Activated CD4-positive, alpha-beta memory T cell treated with anti-CD3 and anti-CD28 coated beads, Interleukin-2, amount 10 ng/mL, durations not matched to agents 7 days and 5 days (primary cell): ENCODE measurements at regions not wholly inside any gene's neighbourhood (a gene's known extent, or its start where the extent isn't known, plus 50 kb on each side); places are given as distances from the start of the nearest gene placed in this dataset.

Source experiments
- CTCF ChIA-PET: fragments of 350-600 bp; sonication (Branson Sonifier 250); formaldehyde crosslinking; loops from one replicate; lab custom pipeline; 2021; ENCODE audit warnings: antibody characterized with exemption, inconsistent platforms; lab: Charles Lee
- POLR2A ChIA-PET: fragments of 350-600 bp; sonication (Branson Sonifier 250); formaldehyde crosslinking; loops from one replicate; lab custom pipeline; 2021; ENCODE audit warnings: antibody characterized with exemption; lab: Charles Lee
- DNase-seq: peaks from one replicate; pipeline ENCODE4 v3.0.0-alpha.2; 2020
- H3K27ac Mint-ChIP-seq: one replicate; pipeline ENCODE4 v1.8.0; 2021; ENCODE audit warnings: mild to moderate bottlenecking, mixed read lengths
- H3K27me3 Mint-ChIP-seq: one replicate; pipeline ENCODE4 v1.8.0; 2021; ENCODE audit warnings: mixed read lengths
- H3K36me3 Mint-ChIP-seq: one replicate; pipeline ENCODE4 v1.8.0; 2021; ENCODE audit warnings: low read depth, mixed read lengths
- H3K4me1 Mint-ChIP-seq: one replicate; pipeline ENCODE4 v1.8.0; 2021; ENCODE audit warnings: mixed read lengths
- H3K4me3 Mint-ChIP-seq: one replicate; pipeline ENCODE4 v1.8.0; 2021; ENCODE audit warnings: mild to moderate bottlenecking, mixed read lengths
- H3K9me3 Mint-ChIP-seq: one replicate; pipeline ENCODE4 v1.8.0; 2021; ENCODE audit warnings: mixed read lengths

DNA sequence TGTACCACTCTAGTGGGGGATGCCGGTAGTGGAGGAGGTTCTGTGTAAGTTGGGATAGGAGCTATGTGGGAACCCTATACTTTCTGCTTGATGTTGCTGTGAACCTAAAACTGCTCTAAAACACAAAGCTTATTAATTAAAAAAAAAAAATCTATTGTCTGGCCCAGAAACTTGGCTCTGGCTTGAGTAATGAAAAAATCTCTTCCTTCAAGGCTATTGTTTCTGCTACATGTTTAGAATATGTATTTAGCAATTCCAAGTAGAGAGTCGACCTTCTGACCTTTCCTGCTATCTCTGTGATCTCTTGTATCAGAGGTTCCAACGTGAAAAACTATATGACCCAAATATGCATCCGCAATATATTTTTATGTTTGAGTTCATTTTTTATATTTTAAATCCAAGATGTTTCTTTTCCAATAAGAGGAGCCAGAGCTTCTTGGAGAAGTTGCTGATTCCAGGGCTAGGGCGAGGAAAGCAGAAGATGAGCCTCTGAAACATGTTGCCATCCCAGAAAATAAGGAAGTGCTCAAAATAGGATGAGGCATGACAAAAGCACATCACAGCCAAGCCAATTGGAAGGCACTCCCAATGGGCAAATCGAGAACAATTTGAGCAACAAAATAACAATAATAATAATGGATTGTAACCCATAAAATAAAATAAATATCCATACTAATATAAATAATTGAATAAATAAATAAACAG lies 184.6 kb upstream of the TMEM260 start:
- Mint-ChIP-seq H3K4me1 (no peaks in the 10 kb centered on the region), H3K27ac (no peak overlapping the region), H3K27me3 (no peaks in the 10 kb centered on the region), H3K4me3 (no peak overlapping the region), H3K36me3 (no peaks in the 10 kb centered on the region), H3K9me3 (peaks cover 4% of the 10 kb centered on the region)
- DNase-seq = no peak
- CTCF ChIA-PET = no interaction called here
- POLR2A ChIA-PET = no interaction called here

DNA sequence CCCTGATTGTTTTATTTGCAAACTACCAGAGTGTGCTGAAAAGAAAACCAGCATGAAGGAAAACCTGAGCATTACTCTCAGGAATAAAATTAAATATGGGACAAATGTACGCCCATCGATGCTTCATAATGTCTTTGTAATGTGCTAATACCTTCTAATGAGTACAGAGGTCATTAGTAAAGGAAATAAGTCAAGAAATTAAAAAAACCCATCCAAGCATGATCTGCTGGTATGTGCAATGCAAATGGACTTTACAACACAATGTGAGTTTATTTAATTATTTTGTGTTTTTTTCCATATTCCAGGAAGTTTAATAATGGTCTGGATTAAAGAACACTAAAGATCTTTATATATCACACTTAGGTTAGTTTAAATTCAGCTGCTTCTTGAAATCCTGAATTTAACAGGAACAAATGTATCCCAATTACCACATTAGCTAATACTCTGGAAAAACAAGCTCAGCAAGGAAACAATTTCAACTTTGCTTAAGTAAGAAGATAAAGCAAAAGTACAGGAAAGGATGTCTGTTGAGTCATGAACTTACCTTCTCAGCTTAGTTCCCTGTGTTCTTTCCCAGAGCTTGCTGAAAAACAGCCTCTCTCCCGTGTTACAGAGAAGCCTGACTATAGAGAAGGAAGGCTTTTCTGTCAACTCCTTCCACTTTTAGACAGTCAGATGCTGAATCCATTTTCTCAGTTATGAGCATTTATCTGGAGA lies 179.3 kb upstream of the TMEM260 start:
- Mint-ChIP-seq H3K27ac (no peak overlapping the region), H3K36me3 (no peaks in the 10 kb centered on the region), H3K4me3 (no peak overlapping the region), H3K27me3 (no peaks in the 10 kb centered on the region), H3K9me3 (peaks cover 7% of the 10 kb centered on the region), H3K4me1 (no peaks in the 10 kb centered on the region)
- no peak for DNase-seq
- CTCF ChIA-PET = no interaction called here
- POLR2A ChIA-PET = no interaction called here

DNA sequence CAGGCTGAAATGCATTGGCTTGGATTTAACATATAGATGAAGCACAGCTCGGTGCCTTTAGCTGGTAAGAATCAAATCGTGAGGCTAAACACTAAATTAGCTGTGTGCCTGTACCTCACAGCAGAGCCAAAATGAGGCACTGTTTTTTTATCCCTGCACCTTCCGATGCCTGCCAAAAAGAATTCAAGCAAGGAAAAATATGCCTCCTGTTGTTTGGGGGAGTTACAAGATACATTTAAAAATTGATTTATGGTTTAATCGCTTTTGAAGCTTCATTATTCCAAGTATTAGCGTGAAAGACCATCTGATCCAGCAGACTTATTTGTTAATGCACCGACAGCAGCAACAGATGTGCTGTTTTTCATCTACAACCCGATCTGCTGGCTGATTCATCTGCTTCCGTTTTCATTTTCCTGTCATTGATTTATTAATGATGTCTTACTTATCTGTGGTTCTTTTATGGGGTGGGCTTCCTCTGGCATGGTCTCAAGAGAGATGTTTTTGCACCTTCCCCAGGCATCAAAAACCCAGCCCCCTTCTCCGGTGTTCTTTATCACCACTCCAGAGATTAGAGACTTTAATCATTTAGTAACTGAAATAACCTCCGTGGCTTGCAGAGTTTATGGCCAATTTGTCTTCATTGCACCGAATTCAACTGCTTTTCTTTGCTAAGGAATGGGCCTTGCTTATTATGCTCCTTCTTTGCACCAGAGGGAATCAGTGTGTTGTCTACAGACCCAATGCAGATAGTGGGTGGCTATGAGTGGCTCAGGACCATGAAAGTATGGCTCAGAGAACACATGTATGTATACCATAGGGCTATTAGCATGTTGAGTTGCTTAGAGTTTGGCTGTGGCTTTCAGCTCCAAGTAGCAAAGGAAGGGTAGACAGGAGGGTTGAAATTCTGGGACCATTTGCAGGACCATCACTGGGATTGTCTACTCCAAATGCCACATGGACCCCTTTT lies 166.8 kb upstream of the TMEM260 start:
- Mint-ChIP-seq H3K27ac (no peak overlapping the region), H3K4me3 (no peak overlapping the region), H3K36me3 (no peaks in the 10 kb centered on the region), H3K27me3 (no peaks in the 10 kb centered on the region), H3K9me3 (no peaks in the 10 kb centered on the region), H3K4me1 (peaks cover 10% of the 10 kb centered on the region)
- DNase-seq = no peak
- ChIA-PET POLR2A (no interaction called here), CTCF (no interaction called here)

DNA sequence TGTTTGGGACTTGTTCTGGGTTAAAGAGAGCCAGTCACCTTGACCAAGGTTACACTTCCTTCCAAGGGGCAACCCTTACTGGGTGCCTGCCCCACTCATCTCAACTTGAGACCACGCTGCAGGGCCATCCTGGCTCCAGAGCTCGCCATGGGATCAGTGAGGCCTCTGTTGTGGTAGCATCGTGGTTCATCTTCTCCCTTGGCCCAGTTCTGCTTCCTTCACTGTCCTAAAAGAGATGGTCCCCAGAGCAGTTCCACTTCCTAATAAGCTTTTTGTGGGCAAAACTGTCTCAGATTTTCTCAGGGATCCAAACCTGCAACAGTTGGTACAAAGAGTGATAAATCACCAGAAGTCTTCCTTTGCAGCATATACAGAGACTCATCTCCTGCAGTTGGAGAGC lies 165.9 kb upstream of the TMEM260 start:
- Mint-ChIP-seq H3K9me3 (no peaks in the 10 kb centered on the region), H3K27me3 (no peaks in the 10 kb centered on the region), H3K27ac (no peak overlapping the region), H3K4me3 (no peak overlapping the region), H3K36me3 (no peaks in the 10 kb centered on the region), H3K4me1 (peaks cover 10% of the 10 kb centered on the region)
- ChIA-PET POLR2A (no interaction called here), CTCF (no interaction called here)
- DNase-seq = no peak

DNA sequence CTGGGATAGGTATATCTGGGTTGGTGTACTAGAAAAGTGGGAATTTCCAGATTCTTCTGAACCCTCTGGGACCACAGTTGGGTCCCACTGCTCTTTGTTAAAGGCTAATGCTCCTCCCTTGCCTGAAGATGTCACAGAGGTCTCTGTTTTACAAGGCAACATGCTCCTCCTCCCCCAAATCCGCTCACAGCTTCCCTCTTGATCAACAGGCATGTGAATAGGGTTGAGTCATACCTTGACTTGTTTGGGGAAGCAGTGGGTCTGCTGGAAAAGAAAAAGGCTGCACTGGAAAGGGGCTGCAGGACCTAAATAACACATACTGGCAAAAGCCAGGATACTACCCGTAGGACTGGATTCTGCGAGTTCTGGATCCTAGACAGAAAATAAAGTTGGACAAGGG lies 165.4 kb upstream of the TMEM260 start:
- no peaks in the 10 kb centered on the region for H3K27me3 Mint-ChIP-seq
- H3K36me3 Mint-ChIP-seq = no peaks in the 10 kb centered on the region
- no peak for DNase-seq
- ChIA-PET POLR2A (no interaction called here), CTCF (no interaction called here)
- H3K4me1 Mint-ChIP-seq = peaks cover 10% of the 10 kb centered on the region
- no peak overlapping the region for H3K4me3 Mint-ChIP-seq
- H3K27ac Mint-ChIP-seq = no peak overlapping the region
- no peaks in the 10 kb centered on the region for H3K9me3 Mint-ChIP-seq

DNA sequence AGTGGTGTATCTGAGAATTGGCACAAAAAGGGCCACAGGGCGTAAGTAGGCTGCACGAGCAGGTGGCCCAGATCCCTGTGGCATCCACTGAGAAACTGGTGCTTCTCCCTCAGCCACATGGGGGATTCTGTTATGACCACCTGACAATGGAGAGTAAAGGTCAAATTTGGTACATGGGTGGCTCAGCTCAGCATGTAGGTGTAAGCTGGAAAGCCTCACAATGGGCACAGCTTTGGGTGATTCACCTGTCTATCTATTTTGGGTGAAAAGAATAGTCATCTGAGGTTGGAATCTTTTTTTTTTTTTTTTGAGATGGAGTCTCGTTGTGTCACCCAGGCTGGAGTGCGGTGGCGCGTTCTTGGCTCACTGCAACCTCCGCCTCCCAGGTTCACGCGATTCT lies 163.4 kb upstream of the TMEM260 start:
- no peaks in the 10 kb centered on the region for H3K27me3 Mint-ChIP-seq
- POLR2A ChIA-PET = no interaction called here
- H3K27ac Mint-ChIP-seq = no peak overlapping the region

DNA sequence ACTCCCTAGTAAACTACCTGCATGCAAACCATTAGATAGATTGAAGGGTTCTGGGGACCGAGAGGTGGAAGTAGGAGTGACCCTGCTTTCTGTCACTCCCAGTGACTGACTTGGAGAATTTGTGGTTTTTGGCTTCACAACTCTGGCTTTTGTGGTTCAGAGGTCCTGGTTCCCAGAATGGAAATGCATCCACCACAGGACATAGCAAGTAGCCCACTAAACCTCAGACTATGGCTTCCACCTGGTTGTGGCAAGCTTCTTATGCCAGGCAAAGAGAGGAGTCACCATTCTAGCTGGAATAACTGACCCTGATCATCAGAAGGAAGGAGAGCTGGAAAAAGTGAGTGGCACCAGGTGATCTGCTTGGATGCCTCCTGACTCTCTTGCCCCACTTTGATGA lies 162.4 kb upstream of the TMEM260 start:
- Mint-ChIP-seq H3K27me3 (no peaks in the 10 kb centered on the region), H3K9me3 (no peaks in the 10 kb centered on the region), H3K4me1 (peaks cover 7% of the 10 kb centered on the region), H3K4me3 (no peak overlapping the region), H3K27ac (no peak overlapping the region), H3K36me3 (no peaks in the 10 kb centered on the region)
- DNase-seq = no peak
- CTCF ChIA-PET = no interaction called here
- POLR2A ChIA-PET = no interaction called here

More for the DNA sequence above, 163.4 kb upstream of the TMEM260 start:
- Mint-ChIP-seq H3K4me1 (peaks cover 10% of the 10 kb centered on the region), H3K4me3 (no peak overlapping the region), H3K9me3 (no peaks in the 10 kb centered on the region), H3K36me3 (no peaks in the 10 kb centered on the region)
- CTCF ChIA-PET = no interaction called here
- DNase-seq = no peak

DNA sequence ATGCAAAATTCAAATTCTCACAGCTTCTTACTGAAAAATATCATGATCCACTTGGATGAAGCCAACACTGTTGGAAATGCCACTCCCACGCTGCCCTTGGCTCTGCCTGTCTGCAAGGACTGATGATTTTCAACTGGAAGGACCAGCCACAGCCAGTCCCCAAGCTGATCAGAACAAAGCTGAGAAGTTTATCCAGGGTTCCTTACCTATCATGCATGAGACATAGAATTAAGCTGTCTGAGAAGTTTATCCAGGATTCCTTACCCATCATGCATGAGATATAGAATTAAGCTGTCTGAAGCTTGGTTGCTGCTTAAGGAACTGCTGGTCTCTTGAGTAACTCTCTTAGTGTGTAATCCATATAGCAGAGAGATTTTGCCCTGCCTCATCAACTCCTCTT lies 159.8 kb upstream of the TMEM260 start:
- Mint-ChIP-seq H3K9me3 (no peaks in the 10 kb centered on the region), H3K4me3 (no peak overlapping the region), H3K27ac (no peak overlapping the region), H3K36me3 (no peaks in the 10 kb centered on the region), H3K27me3 (no peaks in the 10 kb centered on the region), H3K4me1 (no peaks in the 10 kb centered on the region)
- ChIA-PET POLR2A (no interaction called here), CTCF (interaction anchor here (0.5 to 1.5 kb wide), 5 partner anchors 55 to 1330 kb away, joined by 3 to 4 read pairs (median 3); no protein-coding TSS in a partner anchor)
- no peak for DNase-seq

DNA sequence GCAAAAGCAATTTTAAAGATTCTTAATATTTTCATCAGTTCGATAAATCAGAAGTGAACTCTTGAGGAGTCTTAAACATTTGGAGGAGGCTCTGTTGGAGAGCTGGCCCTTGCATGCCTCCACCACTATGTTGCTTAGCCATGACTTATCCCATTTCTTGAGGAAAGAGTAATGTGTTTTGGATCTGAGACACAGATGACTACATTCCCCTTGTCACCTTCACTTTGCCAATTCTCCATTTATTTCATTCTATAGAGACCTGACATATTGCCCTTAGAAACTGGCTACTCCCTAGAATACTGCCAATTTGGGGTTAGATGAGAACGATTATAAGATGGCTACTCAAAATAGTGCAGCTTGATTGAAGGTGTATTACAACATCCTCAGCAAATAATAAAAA lies 157.4 kb upstream of the TMEM260 start:
- no peak for DNase-seq
- Mint-ChIP-seq H3K9me3 (no peaks in the 10 kb centered on the region), H3K27ac (no peak overlapping the region), H3K4me1 (no peaks in the 10 kb centered on the region), H3K27me3 (no peaks in the 10 kb centered on the region), H3K4me3 (no peak overlapping the region), H3K36me3 (no peaks in the 10 kb centered on the region)
- ChIA-PET POLR2A (no interaction called here), CTCF (interaction anchor here (0.8 to 2.3 kb wide), 7 partner anchors 52 to 976 kb away, joined by 3 to 9 read pairs (median 3); no protein-coding TSS in a partner anchor)

DNA sequence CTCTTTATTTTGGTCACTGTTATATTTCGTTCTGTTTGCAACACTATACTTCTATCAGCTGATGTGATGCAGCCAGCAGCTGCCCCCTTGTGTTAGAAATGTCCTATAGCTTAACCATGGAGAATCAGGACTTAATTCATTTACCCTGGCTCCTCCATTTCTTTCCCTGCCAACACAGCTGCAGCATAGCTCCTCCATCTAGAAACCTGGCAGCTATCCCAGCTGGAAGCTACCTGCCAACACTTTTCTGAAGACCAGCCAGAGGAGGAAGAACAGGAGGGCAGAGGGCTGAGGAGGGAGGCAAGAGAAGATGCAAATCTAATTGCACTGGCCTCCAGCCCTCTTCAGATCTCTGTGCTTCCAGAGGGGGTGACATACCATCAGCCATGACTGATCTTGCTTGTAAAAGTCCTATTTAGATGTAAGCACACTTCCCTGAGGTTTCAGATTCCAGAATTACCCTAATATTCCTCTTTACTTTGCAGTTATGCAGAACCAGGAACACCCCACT lies 156.8 kb upstream of the TMEM260 start:
- Mint-ChIP-seq H3K4me1 (no peaks in the 10 kb centered on the region), H3K9me3 (no peaks in the 10 kb centered on the region), H3K36me3 (no peaks in the 10 kb centered on the region), H3K27ac (no peak overlapping the region), H3K4me3 (no peak overlapping the region), H3K27me3 (no peaks in the 10 kb centered on the region)
- ChIA-PET POLR2A (no interaction called here), CTCF (interaction anchor here (0.8 to 2.3 kb wide), 7 partner anchors 51 to 976 kb away, joined by 3 to 9 read pairs (median 3); no protein-coding TSS in a partner anchor)
- DNase-seq = no peak

DNA sequence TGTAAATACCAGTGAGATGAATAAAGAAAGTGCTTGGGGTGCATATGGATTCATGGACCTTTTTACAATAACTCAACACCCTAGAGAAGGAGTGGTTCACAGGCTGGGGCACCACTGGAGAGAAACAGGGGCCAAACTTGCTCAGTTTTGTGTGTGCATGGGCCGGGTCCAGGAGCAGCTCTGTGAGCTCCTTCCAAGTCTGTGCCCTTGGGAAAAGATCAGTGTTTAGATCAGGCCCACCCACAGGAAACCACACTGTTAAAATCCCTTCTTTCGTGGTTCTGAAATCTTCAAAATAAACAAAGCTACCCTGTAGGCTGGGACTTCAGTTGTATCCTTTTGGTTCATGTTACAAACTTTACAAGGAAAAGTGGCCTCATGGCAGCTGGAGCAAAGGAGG lies 156.1 kb upstream of the TMEM260 start:
- Mint-ChIP-seq H3K36me3 (no peaks in the 10 kb centered on the region), H3K27me3 (no peaks in the 10 kb centered on the region), H3K4me3 (no peak overlapping the region), H3K9me3 (no peaks in the 10 kb centered on the region), H3K27ac (no peak overlapping the region), H3K4me1 (no peaks in the 10 kb centered on the region)
- ChIA-PET POLR2A (no interaction called here), CTCF (interaction anchor here (1.6 kb wide), 1 partner anchor 710 kb away, joined by 3 read pairs; no protein-coding TSS in a partner anchor)
- DNase-seq = no peak

DNA sequence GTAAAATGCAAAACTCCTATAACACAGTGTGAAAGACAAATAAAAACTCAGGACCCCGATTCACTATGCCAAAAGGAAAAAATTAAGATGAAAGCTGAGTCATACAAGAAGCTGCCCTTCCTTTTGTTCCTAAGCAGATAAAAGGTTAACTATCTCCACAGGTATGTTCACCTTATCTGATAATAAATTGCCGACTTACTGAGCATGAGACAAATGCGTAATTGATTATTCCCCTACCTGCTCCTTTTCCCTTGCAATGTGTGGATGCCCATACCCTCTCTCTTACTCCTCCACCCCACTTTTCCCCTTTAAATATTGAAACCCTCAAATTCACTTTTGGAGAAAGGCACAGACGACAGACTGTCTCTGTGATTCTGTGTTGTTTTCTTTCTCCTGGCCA lies 148.6 kb upstream of the TMEM260 start:
- no peaks in the 10 kb centered on the region for H3K36me3 Mint-ChIP-seq
- no peak overlapping the region for H3K4me3 Mint-ChIP-seq
- ChIA-PET CTCF (no interaction called here), POLR2A (no interaction called here)
- no peak for DNase-seq
- H3K9me3 Mint-ChIP-seq = no peaks in the 10 kb centered on the region
- no peak overlapping the region for H3K27ac Mint-ChIP-seq
- peaks cover 18% of the 10 kb centered on the region for H3K27me3 Mint-ChIP-seq
- H3K4me1 Mint-ChIP-seq = no peaks in the 10 kb centered on the region
